Left renal pelvis (tissue), 4 donors: ENCODE measurements at regions not wholly inside any gene's neighbourhood (a gene's known extent, or its start where the extent isn't known, plus 50 kb on each side); places are given as distances from the start of the nearest gene placed in this dataset.

Source experiments
- DNase-seq, 4 donors: peaks; one replicate each; pipeline ENCODE4 v3.0.0-alpha.2; 2013; ENCODE audit warnings: low read depth in 4 of 4, low spot score in 3 of 4

DNA sequence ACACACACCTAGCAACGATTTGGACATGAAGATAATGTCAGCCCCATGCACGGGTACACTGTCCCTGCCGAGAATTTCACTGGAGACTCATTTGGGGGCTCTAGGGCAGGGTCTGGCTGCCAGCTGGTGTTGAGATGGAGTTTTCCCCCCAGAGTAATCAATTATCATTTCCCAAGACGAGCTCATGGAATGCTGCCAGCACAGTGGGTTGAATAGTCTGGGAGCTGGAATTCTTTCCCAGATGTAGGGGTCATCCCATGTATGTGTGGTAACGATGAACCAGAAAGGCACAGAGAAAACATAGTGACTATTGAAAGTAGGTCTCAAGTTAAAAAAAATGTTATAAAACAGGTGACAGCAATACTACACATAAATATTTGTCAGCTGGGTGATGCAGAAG is 579.9 kb downstream of the MAFB start:
- DNase-seq: no peak

GRCh38 chr20:40108321-40108720 is 580.7 kb downstream of the MAFB start:
- no peak for DNase-seq

DNA sequence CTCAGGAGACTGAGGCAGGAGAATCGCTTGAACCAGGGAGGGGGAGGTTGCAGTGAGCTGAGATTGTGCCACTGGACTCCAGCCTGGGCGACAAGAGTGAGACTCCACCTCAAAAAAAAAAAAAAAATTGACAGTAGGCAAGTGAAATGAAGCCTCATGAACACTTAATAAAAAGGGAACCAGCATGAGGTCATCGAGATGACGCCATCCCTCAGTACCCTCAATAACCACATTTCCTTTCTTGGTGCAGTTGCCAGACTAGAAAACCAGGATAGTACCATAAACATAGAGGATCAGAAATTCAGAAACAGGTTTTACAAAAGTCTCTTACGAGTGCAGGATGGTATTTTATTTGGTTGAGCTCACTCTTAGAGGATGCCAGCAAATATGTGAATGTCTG is 584.1 kb downstream of the MAFB start:
- DNase-seq: no peak

DNA sequence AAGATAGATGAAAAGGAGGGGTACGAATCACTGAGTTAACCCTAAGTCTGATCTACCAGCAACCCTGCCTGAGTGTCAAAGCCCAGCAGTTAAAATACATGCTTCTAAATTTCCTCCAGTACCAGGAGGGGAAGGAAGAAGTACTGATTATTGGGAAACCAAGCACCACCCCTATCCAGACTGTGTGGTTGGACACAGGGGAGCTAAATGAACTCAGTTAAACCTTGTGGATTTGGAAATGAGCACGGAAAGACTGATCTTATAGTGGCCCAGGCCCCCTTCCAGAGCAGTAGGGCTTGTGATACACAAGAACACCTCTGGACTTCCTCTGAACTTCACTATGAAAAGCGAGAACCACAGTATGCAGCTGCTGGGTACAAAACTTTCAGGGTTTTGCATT is 585.6 kb downstream of the MAFB start:
- no peak for DNase-seq

- peak in 1 of 4 donors; percentile 5 for DNase-seq
Measured at GRCh38 chr20:40101560-40101959, 587.5 kb downstream of the MAFB start.

DNA sequence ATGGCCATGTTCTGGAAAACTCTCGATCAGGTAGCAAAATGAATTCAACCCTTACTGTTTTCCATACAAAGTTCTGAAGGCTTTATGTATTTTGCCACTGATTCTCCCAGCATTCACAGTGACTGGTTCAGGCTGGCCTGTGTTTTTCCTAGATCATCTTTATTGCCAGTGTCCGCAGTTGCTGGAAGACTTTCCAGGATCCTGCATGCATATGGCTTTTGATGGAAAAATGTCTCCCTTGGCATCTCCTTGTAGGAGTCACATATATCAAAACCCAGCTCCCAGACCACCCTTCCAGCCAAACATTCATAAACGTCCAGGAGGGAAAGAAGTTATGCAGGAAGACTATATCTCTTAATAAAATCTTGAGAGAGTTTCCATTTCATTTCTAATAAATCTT is 588.8 kb downstream of the MAFB start:
- DNase-seq: no peak

GRCh38 chr20:40090236-40090635 is 598.8 kb downstream of the MAFB start:
- no peak for DNase-seq

GRCh38 chr20:40087496-40087895 is 601.5 kb downstream of the MAFB start:
- no peak for DNase-seq

DNA sequence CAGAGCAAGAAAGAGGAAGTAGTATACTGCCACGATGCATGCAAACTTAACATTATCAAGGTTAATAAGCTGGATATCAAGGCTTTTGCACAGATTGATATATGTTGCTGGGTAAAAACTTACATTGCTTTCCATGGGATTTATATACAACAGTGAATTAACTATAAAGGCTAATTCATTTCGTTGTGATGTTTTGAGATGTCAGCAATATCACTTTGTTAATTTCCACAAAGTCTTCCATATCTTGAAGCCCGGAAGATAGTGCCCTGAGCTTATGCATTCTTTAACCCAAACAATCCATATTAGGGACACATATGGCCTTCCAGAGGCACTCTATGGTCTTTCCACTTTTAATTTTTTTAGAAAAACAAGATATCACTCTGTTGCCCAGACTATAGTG is 603.5 kb downstream of the MAFB start:
- DNase-seq: no peak

GRCh38 chr20:40082436-40082835 is 606.6 kb downstream of the MAFB start:
- no peak for DNase-seq

- no peak for DNase-seq
Measured at GRCh38 chr20:40081653-40082052, 607.4 kb downstream of the MAFB start.

- DNase-seq: no peak
Measured at GRCh38 chr20:40080041-40080652, 608.9 kb downstream of the MAFB start.

- no peak for DNase-seq
Measured at GRCh38 chr20:40073535-40074111, 615.4 kb downstream of the MAFB start.

GRCh38 chr20:40072907-40073306 is 616.1 kb downstream of the MAFB start:
- DNase-seq: no peak

DNA sequence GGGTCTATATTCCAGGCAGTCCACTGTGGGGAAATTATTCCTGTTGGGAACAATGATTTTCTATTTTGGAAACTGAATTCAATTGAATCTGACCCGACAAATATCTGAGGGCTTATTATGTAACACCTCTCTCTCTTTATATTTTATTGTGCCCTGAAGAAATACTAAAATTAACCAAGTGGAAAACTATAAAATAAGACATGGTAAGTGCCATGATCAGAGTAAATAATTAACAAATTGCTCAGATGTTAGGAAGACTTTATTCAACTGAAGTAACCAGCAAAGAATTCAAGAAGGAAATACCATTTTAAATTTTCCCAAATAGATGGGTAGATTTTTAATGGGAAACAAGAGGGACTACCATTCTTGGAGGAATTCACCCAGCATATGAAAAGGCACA is 632.9 kb downstream of the MAFB start:
- DNase-seq: peak in 1 of 4 donors; percentile 20

DNA sequence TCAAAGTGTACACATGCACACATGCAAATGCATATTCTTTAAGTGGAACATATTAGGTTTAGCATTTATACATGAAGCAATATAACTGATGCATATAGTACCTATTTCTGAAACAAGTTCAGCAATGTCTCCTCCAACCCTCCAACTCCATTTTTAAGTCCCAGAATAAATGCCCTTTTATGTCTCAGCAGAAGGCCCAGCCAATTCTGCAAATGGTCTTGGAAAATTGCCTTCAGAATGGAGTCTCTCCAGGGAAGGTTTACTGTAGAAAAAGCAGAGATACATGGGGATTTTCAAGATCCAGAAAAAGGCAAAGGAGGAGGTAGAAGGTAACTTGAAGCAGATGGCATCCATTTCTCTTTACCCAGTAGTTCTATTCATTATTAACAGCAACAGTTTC is 633.3 kb downstream of the MAFB start:
- DNase-seq: no peak

DNA sequence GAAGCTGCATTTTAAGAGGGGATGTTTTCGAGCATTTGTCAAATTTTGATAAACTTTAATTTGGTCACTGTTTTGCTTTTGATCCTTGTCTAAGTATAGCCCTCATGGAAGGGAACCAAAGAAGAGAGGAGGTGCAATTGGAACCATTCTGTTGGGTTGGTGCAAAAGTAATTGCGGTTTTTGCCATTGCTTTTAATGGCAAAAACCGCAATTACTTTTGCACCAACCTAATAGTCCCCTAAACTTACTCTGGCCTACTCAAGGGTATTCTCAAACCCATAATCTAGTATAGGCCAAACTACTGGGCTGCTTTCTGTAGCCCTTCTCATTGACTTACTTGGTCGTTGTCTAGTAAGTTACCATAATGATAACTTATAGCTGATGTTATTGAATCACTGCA is 634.7 kb downstream of the MAFB start:
- DNase-seq: no peak

- DNase-seq: no peak
Measured at GRCh38 chr20:40050596-40050995, 638.4 kb downstream of the MAFB start.

GRCh38 chr20:40049854-40050253 is 639.2 kb downstream of the MAFB start:
- DNase-seq: no peak

DNA sequence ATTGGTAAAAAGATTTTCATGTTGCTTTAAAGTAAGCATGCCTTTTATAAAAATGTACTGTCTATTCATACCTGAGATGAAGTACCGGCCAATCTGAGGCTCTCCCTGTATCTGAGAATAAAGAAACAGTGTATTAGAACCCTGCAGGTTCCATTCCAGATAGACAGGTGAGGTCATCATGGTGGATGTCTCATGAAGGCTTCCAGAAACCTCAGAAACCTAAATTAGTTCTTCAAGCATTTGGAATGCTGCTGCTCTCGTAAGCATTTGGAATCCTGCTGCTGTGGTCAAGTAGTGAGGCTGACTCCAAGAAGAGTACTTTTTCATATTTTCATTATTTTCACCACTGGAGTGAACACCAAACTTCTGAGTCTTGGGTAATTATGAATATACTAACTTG is 642.3 kb downstream of the MAFB start:
- no peak for DNase-seq

GRCh38 chr20:40037511-40037910 is 651.5 kb downstream of the MAFB start:
- DNase-seq: no peak

DNA sequence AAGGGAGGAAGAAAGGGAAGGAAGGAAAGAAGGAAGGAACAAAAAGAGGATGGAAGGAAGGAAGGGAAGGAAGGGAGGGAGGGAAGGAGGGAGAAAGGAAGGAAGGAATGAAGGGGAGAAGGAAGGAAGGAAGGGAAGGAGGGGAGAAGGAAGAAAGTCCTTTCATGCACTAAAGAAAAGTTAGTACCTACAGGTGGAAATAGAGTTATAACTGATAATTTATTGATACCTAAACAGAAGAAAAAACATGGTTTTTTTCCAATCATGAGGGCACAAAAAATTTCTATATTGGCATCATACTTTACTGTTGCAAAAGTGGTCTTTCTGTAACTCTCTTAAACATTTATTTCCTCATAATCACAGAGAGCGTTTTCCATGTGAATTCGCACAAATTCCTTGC is 659.4 kb downstream of the MAFB start:
- no peak for DNase-seq

- no peak for DNase-seq
Measured at GRCh38 chr20:40019510-40019909, 669.5 kb downstream of the MAFB start.
